Upper lobe of left lung (tissue), 4 donors: ENCODE measurements at regions not wholly inside any gene's neighbourhood (a gene's known extent, or its start where the extent isn't known, plus 50 kb on each side); places are given as distances from the start of the nearest gene placed in this dataset.

Experiments
- POLR2A ChIP-seq, 4 donors: fragments of 450-650 bp; IDR thresholded peaks; one replicate each; pipeline ENCODE4 v1.5.1; 2016 to 2017; ENCODE audit warnings: antibody characterized with exemption in 4 of 4, mild to moderate bottlenecking in 2 of 4
- TF ChIP-seq, protein P1 (sequence below), 6 experiments: fragments of 450-650 bp in 4 of 6; fragments of 200-600 bp in 2 of 6; sonication (generic) in 2 of 6; IDR thresholded peaks; one replicate each; pipeline ENCODE4 v1.5.1; 2016 to 2019; ENCODE audit warnings: antibody characterized with exemption in 6 of 6

DNA sequence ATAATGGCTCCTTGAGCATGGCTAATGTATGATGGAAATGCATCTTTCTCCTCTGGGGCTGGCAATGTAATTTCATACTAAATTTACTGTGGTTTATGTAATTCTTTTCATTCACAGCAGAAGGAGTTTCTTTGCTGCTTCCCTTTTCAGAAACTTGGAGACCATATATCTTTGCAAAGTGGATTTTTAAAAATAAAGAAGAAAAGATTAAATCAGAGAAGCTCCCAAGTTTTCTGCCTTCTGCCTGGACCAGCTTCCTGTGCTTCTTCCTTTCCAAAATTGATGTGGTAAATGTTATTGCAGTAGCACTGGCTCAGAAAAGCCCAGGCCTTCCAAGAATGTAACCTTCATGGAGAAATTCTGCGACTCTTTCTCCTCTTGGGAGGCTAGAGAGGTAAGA, 300.1 kb upstream of the NCAM1 start:
- TF ChIP-seq, protein P1, sequence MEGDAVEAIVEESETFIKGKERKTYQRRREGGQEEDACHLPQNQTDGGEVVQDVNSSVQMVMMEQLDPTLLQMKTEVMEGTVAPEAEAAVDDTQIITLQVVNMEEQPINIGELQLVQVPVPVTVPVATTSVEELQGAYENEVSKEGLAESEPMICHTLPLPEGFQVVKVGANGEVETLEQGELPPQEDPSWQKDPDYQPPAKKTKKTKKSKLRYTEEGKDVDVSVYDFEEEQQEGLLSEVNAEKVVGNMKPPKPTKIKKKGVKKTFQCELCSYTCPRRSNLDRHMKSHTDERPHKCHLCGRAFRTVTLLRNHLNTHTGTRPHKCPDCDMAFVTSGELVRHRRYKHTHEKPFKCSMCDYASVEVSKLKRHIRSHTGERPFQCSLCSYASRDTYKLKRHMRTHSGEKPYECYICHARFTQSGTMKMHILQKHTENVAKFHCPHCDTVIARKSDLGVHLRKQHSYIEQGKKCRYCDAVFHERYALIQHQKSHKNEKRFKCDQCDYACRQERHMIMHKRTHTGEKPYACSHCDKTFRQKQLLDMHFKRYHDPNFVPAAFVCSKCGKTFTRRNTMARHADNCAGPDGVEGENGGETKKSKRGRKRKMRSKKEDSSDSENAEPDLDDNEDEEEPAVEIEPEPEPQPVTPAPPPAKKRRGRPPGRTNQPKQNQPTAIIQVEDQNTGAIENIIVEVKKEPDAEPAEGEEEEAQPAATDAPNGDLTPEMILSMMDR (IDR thresholded peaks at IDR 0.05): no peak
- no peak for TF ChIP-seq POLR2A (IDR thresholded peaks at IDR 0.05)
